ENCODE measurements at regions not wholly inside any gene's neighbourhood (a gene's known extent, or its start where the extent isn't known, plus 50 kb on each side); places are given as distances from the start of the nearest gene placed in this dataset.

DNA sequence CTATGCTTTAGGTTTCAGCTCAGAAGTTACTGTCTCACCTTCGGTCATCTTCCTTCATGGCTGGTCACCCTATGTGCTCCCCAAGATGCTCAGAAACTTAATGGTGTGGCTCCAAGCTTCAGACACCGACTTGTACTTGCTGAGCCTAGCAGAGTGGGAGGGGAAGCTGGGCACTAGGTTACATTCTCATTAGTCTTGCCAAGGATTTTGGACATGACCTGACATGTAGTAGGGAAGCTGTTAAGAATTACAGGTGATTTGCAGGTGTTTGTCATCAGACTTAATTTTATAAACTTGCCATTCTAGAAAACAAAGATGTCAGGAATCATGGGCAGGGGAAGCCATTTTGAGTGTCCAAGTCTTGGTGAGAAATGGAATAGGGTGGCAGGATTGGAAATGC, 72.4 kb downstream of the CCNG2 start:
- Mint-ChIP-seq H3K36me3 (no peaks in the 10 kb centered on the region), H3K4me3 (no peak overlapping the region), H3K27ac (no peak overlapping the region), H3K4me1 (peaks cover 2% of the 10 kb centered on the region), H3K27me3 (ENCODE audit: insufficient read depth, low read depth) (peaks cover 7% of the 10 kb centered on the region), H3K9me3 (no peaks in the 10 kb centered on the region)
- no peaks in the 10 kb centered on the region for H3K27me3 ChIP-seq
- no peak overlapping the region for H3K27ac ChIP-seq
- H3K36me3 ChIP-seq, result no peaks in the 10 kb centered on the region
- H3F3A ChIP-seq (ENCODE audit: low read depth), result no peaks in the 10 kb centered on the region
- peaks cover under 1% of the 10 kb centered on the region for H3K4me1 ChIP-seq
- H4K20me1 ChIP-seq (ENCODE audit: low read depth), result no peaks in the 10 kb centered on the region
- no peaks in the 10 kb centered on the region for H3K9me3 ChIP-seq (ENCODE audit: low read depth)
- H3K4me3 ChIP-seq, result no peak overlapping the region
- H2AFZ ChIP-seq (replicated peaks), result no peak overlapping the region
- TF ChIP-seq, protein P1, sequence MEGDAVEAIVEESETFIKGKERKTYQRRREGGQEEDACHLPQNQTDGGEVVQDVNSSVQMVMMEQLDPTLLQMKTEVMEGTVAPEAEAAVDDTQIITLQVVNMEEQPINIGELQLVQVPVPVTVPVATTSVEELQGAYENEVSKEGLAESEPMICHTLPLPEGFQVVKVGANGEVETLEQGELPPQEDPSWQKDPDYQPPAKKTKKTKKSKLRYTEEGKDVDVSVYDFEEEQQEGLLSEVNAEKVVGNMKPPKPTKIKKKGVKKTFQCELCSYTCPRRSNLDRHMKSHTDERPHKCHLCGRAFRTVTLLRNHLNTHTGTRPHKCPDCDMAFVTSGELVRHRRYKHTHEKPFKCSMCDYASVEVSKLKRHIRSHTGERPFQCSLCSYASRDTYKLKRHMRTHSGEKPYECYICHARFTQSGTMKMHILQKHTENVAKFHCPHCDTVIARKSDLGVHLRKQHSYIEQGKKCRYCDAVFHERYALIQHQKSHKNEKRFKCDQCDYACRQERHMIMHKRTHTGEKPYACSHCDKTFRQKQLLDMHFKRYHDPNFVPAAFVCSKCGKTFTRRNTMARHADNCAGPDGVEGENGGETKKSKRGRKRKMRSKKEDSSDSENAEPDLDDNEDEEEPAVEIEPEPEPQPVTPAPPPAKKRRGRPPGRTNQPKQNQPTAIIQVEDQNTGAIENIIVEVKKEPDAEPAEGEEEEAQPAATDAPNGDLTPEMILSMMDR (IDR thresholded peaks at IDR 0.05), result no peak
- TF ChIP-seq EZH2 (IDR thresholded peaks at IDR 0.05), result no peak
- no peak for TF ChIP-seq EZH2phosphoT487 (IDR thresholded peaks at IDR 0.05)
- no peak for DNase-seq (ENCODE audit: low spot score)
- H3K79me2 ChIP-seq (ENCODE audit: low read depth), result no peaks in the 10 kb centered on the region
- no peak overlapping the region for H3K9ac ChIP-seq
- H3K4me2 ChIP-seq, result no peak overlapping the region

DNA sequence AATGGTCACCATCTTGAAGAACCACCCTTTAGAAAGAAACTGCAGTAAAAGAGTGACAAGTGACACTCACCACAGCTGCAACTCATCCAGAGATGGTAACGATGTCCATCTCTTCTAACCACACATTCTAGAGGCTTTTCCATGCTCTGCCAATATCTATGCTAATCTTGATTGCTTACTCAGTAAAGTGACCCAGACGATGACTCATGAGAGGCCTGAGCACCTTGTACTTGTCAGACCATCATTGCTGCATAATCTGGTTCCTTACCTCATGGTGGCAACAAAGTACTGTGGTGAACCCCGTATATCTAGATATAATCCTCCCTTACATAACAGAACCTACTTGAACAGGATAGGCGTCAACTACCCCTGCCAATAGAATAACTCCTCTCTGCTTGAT, 75.6 kb downstream of the CCNG2 start:
- DNase-seq (ENCODE audit: low spot score), result no peak
- Histone ChIP-seq H3K9ac (no peak overlapping the region), H3K9me3 (ENCODE audit: low read depth) (no peaks in the 10 kb centered on the region), H3K79me2 (ENCODE audit: low read depth) (no peaks in the 10 kb centered on the region), H3K27ac (no peak overlapping the region), H4K20me1 (ENCODE audit: low read depth) (no peaks in the 10 kb centered on the region), H3K36me3 (no peaks in the 10 kb centered on the region), H3F3A (ENCODE audit: low read depth) (no peaks in the 10 kb centered on the region), H3K27me3 (no peaks in the 10 kb centered on the region), H3K4me1 (peaks cover 10% of the 10 kb centered on the region), H3K4me2 (no peak overlapping the region), H2AFZ (replicated peaks) (no peak overlapping the region), H3K4me3 (no peak overlapping the region)
- H3K27ac Mint-ChIP-seq, result no peak overlapping the region
- peaks cover 3% of the 10 kb centered on the region for H3K27me3 Mint-ChIP-seq (ENCODE audit: insufficient read depth, low read depth)
- H3K4me1 Mint-ChIP-seq, result no peaks in the 10 kb centered on the region
- H3K9me3 Mint-ChIP-seq, result no peaks in the 10 kb centered on the region
- H3K36me3 Mint-ChIP-seq, result no peaks in the 10 kb centered on the region
- no peak overlapping the region for H3K4me3 Mint-ChIP-seq
- TF ChIP-seq EZH2 (IDR thresholded peaks at IDR 0.05) (no peak), EZH2phosphoT487 (IDR thresholded peaks at IDR 0.05) (no peak)
- TF ChIP-seq, protein P1 (IDR thresholded peaks at IDR 0.05), result no peak

DNA sequence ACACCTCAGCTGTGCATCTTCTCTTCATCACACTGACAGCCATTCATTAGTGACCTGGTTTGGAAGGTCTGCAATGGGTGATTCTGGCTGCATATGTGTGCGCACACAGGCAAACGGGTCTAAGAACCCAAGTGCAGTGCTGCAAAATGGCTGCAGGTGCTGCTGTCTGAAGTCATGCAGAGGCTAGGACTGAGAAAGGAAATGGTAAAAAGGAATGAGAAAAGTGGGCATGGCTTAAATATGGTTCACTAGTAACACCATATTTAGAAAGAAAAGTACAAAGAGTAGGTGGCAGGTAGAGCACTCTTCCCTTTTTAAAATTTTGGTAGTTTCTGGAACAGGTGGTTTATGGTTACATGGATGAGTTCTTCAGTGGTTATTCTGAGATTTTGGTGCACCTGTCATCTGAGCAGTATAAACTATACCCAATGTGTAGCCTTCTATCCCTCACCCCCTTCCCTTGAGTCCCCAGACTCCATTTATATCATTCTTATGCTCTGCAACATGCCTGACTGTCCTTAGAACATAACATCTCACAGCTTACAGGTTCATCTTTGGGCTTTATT, 78.4 kb downstream of the CCNG2 start:
- H3K36me3 Mint-ChIP-seq, result no peaks in the 10 kb centered on the region

More for the DNA sequence above, 78.4 kb downstream of the CCNG2 start:
- no peaks in the 10 kb centered on the region for H3F3A ChIP-seq (ENCODE audit: low read depth)
- no peak for DNase-seq (ENCODE audit: low spot score)
- H4K20me1 ChIP-seq (ENCODE audit: low read depth), result no peaks in the 10 kb centered on the region
- H3K4me1 ChIP-seq, result peaks cover 10% of the 10 kb centered on the region
- Mint-ChIP-seq H3K9me3 (no peaks in the 10 kb centered on the region), H3K4me3 (no peak overlapping the region), H3K4me1 (no peaks in the 10 kb centered on the region), H3K27me3 (ENCODE audit: insufficient read depth, low read depth) (peaks cover 7% of the 10 kb centered on the region), H3K27ac (no peak overlapping the region)
- no peaks in the 10 kb centered on the region for H3K36me3 ChIP-seq
- H2AFZ ChIP-seq (replicated peaks), result no peak overlapping the region
- no peaks in the 10 kb centered on the region for H3K27me3 ChIP-seq
- H3K4me2 ChIP-seq, result no peak overlapping the region
- H3K4me3 ChIP-seq, result no peak overlapping the region
- no peaks in the 10 kb centered on the region for H3K9me3 ChIP-seq (ENCODE audit: low read depth)
- TF ChIP-seq, protein P1 (IDR thresholded peaks at IDR 0.05), result no peak
- TF ChIP-seq EZH2phosphoT487 (IDR thresholded peaks at IDR 0.05) (no peak), EZH2 (IDR thresholded peaks at IDR 0.05) (no peak)
- H3K27ac ChIP-seq, result no peak overlapping the region
- no peaks in the 10 kb centered on the region for H3K79me2 ChIP-seq (ENCODE audit: low read depth)
- H3K9ac ChIP-seq, result no peak overlapping the region
